HEK293 (cell line): ENCODE measurements at regions not wholly inside any gene's neighbourhood (a gene's known extent, or its start where the extent isn't known, plus 50 kb on each side); places are given as distances from the start of the nearest gene placed in this dataset.

Experiments
- CTCF ChIA-PET: fragments of 350-600 bp; formaldehyde crosslinking; extraction: SDS; loops from one replicate; lab custom pipeline; 2021; ENCODE audit warnings: antibody characterized with exemption; lab: Yijun Ruan, JAX
- POLR2A ChIA-PET: fragments of 300-600 bp; formaldehyde crosslinking; extraction: SDS; loops from one replicate; lab custom pipeline; 2020; ENCODE audit warnings: antibody characterized with exemption, inconsistent platforms; lab: Yijun Ruan, JAX
- H3K27ac ChIP-seq: fragments of 200-500 bp; sonication (Bioruptor generic); 2 replicates; pipeline ENCODE4 v1.5.1; 2014; ENCODE audit warnings: low read depth, low read length, control low read depth, inconsistent platforms; ENCODE audit errors: extremely low read depth
- H3K36me3 ChIP-seq, 2 experiments: fragments of 200-500 bp in 1 of 2; sonication (Bioruptor generic) in 1 of 2; 1 replicate in 1 of 2; 2 replicates in 1 of 2; pipeline ENCODE4 v1.5.1; 2014 to 2017; ENCODE audit warnings: inconsistent platforms in 2 of 2, low read length in 2 of 2; ENCODE audit not compliant: control insufficient read depth in 2 of 2, insufficient read depth in 1 of 2
- H3K4me1 ChIP-seq: fragments of 200-500 bp; sonication (Bioruptor generic); 2 replicates; pipeline ENCODE4 v1.5.1; 2014; ENCODE audit warnings: mild to moderate bottlenecking, low read length, inconsistent platforms; ENCODE audit not compliant: control insufficient read depth, insufficient read depth
- H3K4me3 ChIP-seq: 2 replicates; pipeline ENCODE4 v1.5.1; 2011; ENCODE audit warnings: low read depth, mild to moderate bottlenecking, control low read depth, low read length, moderate library complexity
- H3K9me3 ChIP-seq: fragments of 200-500 bp; sonication (Bioruptor generic); 2 replicates; pipeline ENCODE4 v1.5.1; 2014; ENCODE audit warnings: low read depth, low read length, inconsistent platforms; ENCODE audit not compliant: control insufficient read depth, insufficient read depth
- HOXC10 ChIP-seq: sonication (generic); formaldehyde crosslinking; IDR thresholded peaks from 2 replicates; pipeline ENCODE4 v1.8.1; 2023; ENCODE audit warnings: mild to moderate bottlenecking, missing genetic modification reagents
- PRDM1 ChIP-seq: fragments of 450-650 bp; formaldehyde crosslinking; IDR thresholded peaks from 2 replicates; pipeline ENCODE4; 2016; ENCODE audit warnings: missing biosample characterization, missing genetic modification characterization
- TRIM28 ChIP-seq: IDR thresholded peaks from 2 replicates; pipeline ENCODE4 v1.6.1; 2011; ENCODE audit warnings: low read length, control low read depth, borderline replicate concordance
- ZBTB1 ChIP-seq: fragments of 450-650 bp; formaldehyde crosslinking; IDR thresholded peaks from 2 replicates; pipeline ENCODE4 v1.5.1; 2016; ENCODE audit warnings: missing biosample characterization, missing genetic modification characterization
- ZBTB17 ChIP-seq: fragments of 450-650 bp; formaldehyde crosslinking; IDR thresholded peaks from 2 replicates; pipeline ENCODE4 v1.5.1; 2016; ENCODE audit warnings: missing biosample characterization, missing genetic modification characterization
- ZIC2 ChIP-seq: fragments of 450-650 bp; formaldehyde crosslinking; IDR thresholded peaks from 2 replicates; pipeline ENCODE4 v1.5.1; 2016; ENCODE audit warnings: missing biosample characterization, missing genetic modification characterization
- ZNF146 ChIP-seq: fragments of 450-650 bp; formaldehyde crosslinking; IDR thresholded peaks from 2 replicates; pipeline ENCODE4 v1.5.1; 2016; ENCODE audit warnings: missing biosample characterization, missing genetic modification characterization
- ZNF19 ChIP-seq: fragments of 450-650 bp; formaldehyde crosslinking; IDR thresholded peaks from 2 replicates; pipeline ENCODE4; 2016; ENCODE audit warnings: missing biosample characterization, missing genetic modification characterization, low read depth
- ZNF223 ChIP-seq: fragments of 450-650 bp; formaldehyde crosslinking; IDR thresholded peaks from 2 replicates; pipeline ENCODE4 v1.5.1; 2016; ENCODE audit warnings: missing biosample characterization, missing genetic modification characterization
- ZNF239 ChIP-seq: fragments of 450-650 bp; formaldehyde crosslinking; IDR thresholded peaks from 2 replicates; pipeline ENCODE4 v1.5.1; 2016; ENCODE audit warnings: missing biosample characterization, missing genetic modification characterization
- ZNF529 ChIP-seq: fragments of 450-650 bp; formaldehyde crosslinking; IDR thresholded peaks from 2 replicates; pipeline ENCODE4 v1.5.1; 2017; ENCODE audit warnings: missing genetic modification characterization, missing biosample characterization; ENCODE audit not compliant: insufficient replicate concordance
- ZNF544 ChIP-seq: fragments of 450-650 bp; formaldehyde crosslinking; IDR thresholded peaks from 2 replicates; pipeline ENCODE4 v1.5.0; 2017; ENCODE audit warnings: missing biosample characterization, missing genetic modification characterization
- ZNF596 ChIP-seq: fragments of 450-650 bp; IDR thresholded peaks from 2 replicates; pipeline ENCODE4 v1.5.0; 2018; ENCODE audit warnings: missing biosample characterization, mild to moderate bottlenecking, missing genetic modification characterization, moderate library complexity
- ZNF600 ChIP-seq: fragments of 450-650 bp; formaldehyde crosslinking; IDR thresholded peaks from 2 replicates; pipeline ENCODE4 v1.5.1; 2016; ENCODE audit warnings: missing biosample characterization, missing genetic modification characterization
- ZNF621 ChIP-seq: fragments of 450-650 bp; formaldehyde crosslinking; IDR thresholded peaks from 2 replicates; pipeline ENCODE4 v1.5.1; 2017; ENCODE audit warnings: missing biosample characterization, missing genetic modification characterization
- ZNF701 ChIP-seq: fragments of 450-650 bp; formaldehyde crosslinking; IDR thresholded peaks from 2 replicates; pipeline ENCODE4 v1.5.1; 2016; ENCODE audit warnings: missing biosample characterization, missing genetic modification characterization
- ZNF791 ChIP-seq: fragments of 450-650 bp; formaldehyde crosslinking; IDR thresholded peaks from 2 replicates; pipeline ENCODE4 v1.5.1; 2016; ENCODE audit warnings: missing biosample characterization, missing genetic modification characterization
- TF ChIP-seq, protein P1 (sequence below): fragments of 450-650 bp; formaldehyde crosslinking; IDR thresholded peaks from 2 replicates; pipeline ENCODE4 v1.5.1; 2017; ENCODE audit warnings: missing biosample characterization, missing genetic modification characterization
- TF ChIP-seq, protein P2 (sequence below): IDR thresholded peaks from 2 replicates; pipeline ENCODE4 v1.6.1; 2011; ENCODE audit warnings: mild to moderate bottlenecking, low read depth, low read length, borderline replicate concordance
- TF ChIP-seq, protein P3 (sequence below): fragments of 450-650 bp; formaldehyde crosslinking; IDR thresholded peaks from 2 replicates; pipeline ENCODE4 v1.5.1; 2016; ENCODE audit warnings: missing biosample characterization, missing genetic modification characterization
- TF ChIP-seq, protein P4 (sequence below): fragments of 450-650 bp; formaldehyde crosslinking; IDR thresholded peaks from 2 replicates; pipeline ENCODE4 v1.5.1; 2017; ENCODE audit warnings: missing biosample characterization, mild to moderate bottlenecking, missing genetic modification characterization, moderate library complexity
- TF ChIP-seq, protein P5 (sequence below): fragments of 450-650 bp; formaldehyde crosslinking; IDR thresholded peaks from 2 replicates; pipeline ENCODE4 v1.5.1; 2016; ENCODE audit warnings: missing biosample characterization, missing genetic modification characterization
- TF ChIP-seq, protein P6 (sequence below): fragments of 450-650 bp; formaldehyde crosslinking; IDR thresholded peaks from 2 replicates; pipeline ENCODE4 v1.5.1; 2016; ENCODE audit warnings: missing biosample characterization, missing genetic modification characterization
- TF ChIP-seq, protein P7 (sequence below): fragments of 450-650 bp; formaldehyde crosslinking; IDR thresholded peaks from 2 replicates; pipeline ENCODE4 v1.5.1; 2016; ENCODE audit warnings: missing biosample characterization, missing genetic modification characterization

DNA sequence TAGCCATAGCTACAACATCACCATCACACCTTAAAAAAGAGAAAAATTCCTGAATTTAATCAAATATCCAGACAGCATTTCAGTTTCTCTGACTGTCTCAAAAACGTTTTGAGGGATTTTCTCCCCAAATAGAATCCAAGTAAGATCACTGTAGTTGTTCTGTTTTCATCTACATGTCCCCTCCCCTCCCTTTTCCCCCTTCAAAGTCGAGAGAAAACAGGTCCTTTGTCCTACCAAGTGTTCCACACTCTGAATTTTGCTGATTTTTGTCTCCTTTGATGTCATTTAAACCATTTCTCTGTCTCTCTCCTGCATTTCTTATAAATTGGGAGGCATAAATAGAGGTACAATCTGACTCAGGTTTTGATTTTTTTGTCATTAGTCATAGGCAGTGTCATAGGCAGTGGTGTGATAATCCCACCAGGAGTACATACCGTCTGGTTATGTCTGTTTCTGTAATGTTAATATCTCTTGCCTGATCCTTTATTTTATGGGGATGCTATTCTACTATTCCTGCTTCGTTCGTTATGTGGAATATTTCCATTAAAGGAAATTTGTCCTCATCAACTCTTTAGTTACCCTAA, 348.6 kb downstream of the PTTG2 start:
- H3K9me3 ChIP-seq = no peaks in the 10 kb centered on the region
- no peak overlapping the region for H3K4me3 ChIP-seq
- no peaks in the 10 kb centered on the region for H3K36me3 ChIP-seq
- H3K27ac ChIP-seq = no peak overlapping the region
- ChIA-PET POLR2A (no interaction called here), CTCF (no interaction called here)
- H3K4me1 ChIP-seq = no peaks in the 10 kb centered on the region
- no peak for TF ChIP-seq PRDM1 (tag by site-specific recombination)
- TF ChIP-seq ZNF596 (tag by site-specific recombination) = no peak
- no peak for TF ChIP-seq ZNF600
- no peak for TF ChIP-seq ZNF529 (tag by site-specific recombination)
- TF ChIP-seq ZNF146 (tag by site-specific recombination) = no peak
- TF ChIP-seq, protein P1, sequence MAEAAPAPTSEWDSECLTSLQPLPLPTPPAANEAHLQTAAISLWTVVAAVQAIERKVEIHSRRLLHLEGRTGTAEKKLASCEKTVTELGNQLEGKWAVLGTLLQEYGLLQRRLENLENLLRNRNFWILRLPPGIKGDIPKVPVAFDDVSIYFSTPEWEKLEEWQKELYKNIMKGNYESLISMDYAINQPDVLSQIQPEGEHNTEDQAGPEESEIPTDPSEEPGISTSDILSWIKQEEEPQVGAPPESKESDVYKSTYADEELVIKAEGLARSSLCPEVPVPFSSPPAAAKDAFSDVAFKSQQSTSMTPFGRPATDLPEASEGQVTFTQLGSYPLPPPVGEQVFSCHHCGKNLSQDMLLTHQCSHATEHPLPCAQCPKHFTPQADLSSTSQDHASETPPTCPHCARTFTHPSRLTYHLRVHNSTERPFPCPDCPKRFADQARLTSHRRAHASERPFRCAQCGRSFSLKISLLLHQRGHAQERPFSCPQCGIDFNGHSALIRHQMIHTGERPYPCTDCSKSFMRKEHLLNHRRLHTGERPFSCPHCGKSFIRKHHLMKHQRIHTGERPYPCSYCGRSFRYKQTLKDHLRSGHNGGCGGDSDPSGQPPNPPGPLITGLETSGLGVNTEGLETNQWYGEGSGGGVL (tag by site-specific recombination) = no peak
- TF ChIP-seq ZIC2 (tag by site-specific recombination) = no peak
- TF ChIP-seq ZNF544 (tag by site-specific recombination) = no peak
- TF ChIP-seq, protein P2, sequence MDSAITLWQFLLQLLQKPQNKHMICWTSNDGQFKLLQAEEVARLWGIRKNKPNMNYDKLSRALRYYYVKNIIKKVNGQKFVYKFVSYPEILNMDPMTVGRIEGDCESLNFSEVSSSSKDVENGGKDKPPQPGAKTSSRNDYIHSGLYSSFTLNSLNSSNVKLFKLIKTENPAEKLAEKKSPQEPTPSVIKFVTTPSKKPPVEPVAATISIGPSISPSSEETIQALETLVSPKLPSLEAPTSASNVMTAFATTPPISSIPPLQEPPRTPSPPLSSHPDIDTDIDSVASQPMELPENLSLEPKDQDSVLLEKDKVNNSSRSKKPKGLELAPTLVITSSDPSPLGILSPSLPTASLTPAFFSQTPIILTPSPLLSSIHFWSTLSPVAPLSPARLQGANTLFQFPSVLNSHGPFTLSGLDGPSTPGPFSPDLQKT = no peak

DNA sequence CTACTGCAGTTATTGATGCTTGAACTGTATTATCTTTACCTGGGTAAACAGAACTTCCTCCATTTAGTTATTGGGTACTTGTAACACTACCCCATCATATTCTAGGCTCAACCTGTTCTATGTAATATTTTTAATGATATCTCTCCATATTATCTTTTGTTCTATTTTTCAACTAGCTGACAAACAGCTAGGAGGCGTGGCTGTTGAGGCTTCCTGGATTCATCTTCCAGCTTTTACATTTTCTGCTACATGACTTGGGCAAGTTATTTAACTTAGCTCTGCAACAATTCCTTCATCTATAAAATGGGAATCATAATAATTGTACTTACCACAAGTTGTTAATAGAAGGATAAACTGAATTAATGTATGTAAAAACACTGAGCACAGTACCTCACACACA, 349.3 kb downstream of the PTTG2 start:
- Histone ChIP-seq H3K9me3 (no peaks in the 10 kb centered on the region), H3K4me3 (no peak overlapping the region), H3K36me3 (no peaks in the 10 kb centered on the region), H3K4me1 (no peaks in the 10 kb centered on the region), H3K27ac (no peak overlapping the region)
- CTCF ChIA-PET = interaction anchor here (0.6 kb wide), 1 partner anchor 317 kb away, joined by 4 read pairs; no protein-coding TSS in a partner anchor
- POLR2A ChIA-PET = no interaction called here
- TF ChIP-seq, protein P3, sequence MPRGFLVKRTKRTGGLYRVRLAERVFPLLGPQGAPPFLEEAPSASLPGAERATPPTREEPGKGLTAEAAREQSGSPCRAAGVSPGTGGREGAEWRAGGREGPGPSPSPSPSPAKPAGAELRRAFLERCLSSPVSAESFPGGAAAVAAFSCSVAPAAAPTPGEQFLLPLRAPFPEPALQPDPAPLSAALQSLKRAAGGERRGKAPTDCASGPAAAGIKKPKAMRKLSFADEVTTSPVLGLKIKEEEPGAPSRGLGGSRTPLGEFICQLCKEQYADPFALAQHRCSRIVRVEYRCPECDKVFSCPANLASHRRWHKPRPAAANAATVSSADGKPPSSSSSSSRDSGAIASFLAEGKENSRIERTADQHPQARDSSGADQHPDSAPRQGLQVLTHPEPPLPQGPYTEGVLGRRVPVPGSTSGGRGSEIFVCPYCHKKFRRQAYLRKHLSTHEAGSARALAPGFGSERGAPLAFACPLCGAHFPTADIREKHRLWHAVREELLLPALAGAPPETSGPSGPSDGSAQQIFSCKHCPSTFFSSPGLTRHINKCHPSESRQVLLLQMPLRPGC (tag by site-specific recombination) = no peak
- no peak for TF ChIP-seq ZBTB1 (tag by site-specific recombination)
- TF ChIP-seq, protein P4, sequence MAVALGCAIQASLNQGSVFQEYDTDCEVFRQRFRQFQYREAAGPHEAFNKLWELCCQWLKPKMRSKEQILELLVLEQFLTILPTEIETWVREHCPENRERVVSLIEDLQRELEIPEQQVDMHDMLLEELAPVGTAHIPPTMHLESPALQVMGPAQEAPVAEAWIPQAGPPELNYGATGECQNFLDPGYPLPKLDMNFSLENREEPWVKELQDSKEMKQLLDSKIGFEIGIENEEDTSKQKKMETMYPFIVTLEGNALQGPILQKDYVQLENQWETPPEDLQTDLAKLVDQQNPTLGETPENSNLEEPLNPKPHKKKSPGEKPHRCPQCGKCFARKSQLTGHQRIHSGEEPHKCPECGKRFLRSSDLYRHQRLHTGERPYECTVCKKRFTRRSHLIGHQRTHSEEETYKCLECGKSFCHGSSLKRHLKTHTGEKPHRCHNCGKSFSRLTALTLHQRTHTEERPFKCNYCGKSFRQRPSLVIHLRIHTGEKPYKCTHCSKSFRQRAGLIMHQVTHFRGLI (tag by site-specific recombination) = no peak
- TF ChIP-seq ZNF239 = no peak
- TF ChIP-seq, protein P5, sequence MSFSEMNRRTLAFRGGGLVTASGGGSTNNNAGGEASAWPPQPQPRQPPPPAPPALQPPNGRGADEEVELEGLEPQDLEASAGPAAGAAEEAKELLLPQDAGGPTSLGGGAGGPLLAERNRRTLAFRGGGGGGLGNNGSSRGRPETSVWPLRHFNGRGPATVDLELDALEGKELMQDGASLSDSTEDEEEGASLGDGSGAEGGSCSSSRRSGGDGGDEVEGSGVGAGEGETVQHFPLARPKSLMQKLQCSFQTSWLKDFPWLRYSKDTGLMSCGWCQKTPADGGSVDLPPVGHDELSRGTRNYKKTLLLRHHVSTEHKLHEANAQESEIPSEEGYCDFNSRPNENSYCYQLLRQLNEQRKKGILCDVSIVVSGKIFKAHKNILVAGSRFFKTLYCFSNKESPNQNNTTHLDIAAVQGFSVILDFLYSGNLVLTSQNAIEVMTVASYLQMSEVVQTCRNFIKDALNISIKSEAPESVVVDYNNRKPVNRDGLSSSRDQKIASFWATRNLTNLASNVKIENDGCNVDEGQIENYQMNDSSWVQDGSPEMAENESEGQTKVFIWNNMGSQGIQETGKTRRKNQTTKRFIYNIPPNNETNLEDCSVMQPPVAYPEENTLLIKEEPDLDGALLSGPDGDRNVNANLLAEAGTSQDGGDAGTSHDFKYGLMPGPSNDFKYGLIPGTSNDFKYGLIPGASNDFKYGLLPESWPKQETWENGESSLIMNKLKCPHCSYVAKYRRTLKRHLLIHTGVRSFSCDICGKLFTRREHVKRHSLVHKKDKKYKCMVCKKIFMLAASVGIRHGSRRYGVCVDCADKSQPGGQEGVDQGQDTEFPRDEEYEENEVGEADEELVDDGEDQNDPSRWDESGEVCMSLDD = no peak
- no peak for TF ChIP-seq ZNF621 (tag by site-specific recombination)
- no peak for TF ChIP-seq ZNF791 (tag by site-specific recombination)
- no peak for TF ChIP-seq ZBTB17
- TF ChIP-seq, protein P6, sequence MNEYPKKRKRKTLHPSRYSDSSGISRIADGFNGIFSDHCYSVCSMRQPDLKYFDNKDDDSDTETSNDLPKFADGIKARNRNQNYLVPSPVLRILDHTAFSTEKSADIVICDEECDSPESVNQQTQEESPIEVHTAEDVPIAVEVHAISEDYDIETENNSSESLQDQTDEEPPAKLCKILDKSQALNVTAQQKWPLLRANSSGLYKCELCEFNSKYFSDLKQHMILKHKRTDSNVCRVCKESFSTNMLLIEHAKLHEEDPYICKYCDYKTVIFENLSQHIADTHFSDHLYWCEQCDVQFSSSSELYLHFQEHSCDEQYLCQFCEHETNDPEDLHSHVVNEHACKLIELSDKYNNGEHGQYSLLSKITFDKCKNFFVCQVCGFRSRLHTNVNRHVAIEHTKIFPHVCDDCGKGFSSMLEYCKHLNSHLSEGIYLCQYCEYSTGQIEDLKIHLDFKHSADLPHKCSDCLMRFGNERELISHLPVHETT (tag by site-specific recombination) = no peak
- TF ChIP-seq TRIM28 = no peak
- TF ChIP-seq, protein P7, sequence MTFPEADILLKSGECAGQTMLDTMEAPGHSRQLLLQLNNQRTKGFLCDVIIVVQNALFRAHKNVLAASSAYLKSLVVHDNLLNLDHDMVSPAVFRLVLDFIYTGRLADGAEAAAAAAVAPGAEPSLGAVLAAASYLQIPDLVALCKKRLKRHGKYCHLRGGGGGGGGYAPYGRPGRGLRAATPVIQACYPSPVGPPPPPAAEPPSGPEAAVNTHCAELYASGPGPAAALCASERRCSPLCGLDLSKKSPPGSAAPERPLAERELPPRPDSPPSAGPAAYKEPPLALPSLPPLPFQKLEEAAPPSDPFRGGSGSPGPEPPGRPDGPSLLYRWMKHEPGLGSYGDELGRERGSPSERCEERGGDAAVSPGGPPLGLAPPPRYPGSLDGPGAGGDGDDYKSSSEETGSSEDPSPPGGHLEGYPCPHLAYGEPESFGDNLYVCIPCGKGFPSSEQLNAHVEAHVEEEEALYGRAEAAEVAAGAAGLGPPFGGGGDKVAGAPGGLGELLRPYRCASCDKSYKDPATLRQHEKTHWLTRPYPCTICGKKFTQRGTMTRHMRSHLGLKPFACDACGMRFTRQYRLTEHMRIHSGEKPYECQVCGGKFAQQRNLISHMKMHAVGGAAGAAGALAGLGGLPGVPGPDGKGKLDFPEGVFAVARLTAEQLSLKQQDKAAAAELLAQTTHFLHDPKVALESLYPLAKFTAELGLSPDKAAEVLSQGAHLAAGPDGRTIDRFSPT (tag by site-specific recombination) = no peak
- no peak for TF ChIP-seq ZNF223 (tag by site-specific recombination)
- no peak for TF ChIP-seq ZNF701 (tag by site-specific recombination)
- no peak for TF ChIP-seq HOXC10
- TF ChIP-seq ZNF19 = no peak
